ENCODE measurements at regions not wholly inside any gene's neighbourhood (a gene's known extent, or its start where the extent isn't known, plus 50 kb on each side); places are given as distances from the start of the nearest gene placed in this dataset.
"Not testable (repeated sequence)": the region's sequence is repeated elsewhere in the genome, so short reads cannot be mapped to it uniquely, and the experiment has no call there.

- DNase-seq: no peak
Measured at GRCh38 chr7:106522696-106523095, 138.3 kb downstream of the CCDC71L start.

DNA sequence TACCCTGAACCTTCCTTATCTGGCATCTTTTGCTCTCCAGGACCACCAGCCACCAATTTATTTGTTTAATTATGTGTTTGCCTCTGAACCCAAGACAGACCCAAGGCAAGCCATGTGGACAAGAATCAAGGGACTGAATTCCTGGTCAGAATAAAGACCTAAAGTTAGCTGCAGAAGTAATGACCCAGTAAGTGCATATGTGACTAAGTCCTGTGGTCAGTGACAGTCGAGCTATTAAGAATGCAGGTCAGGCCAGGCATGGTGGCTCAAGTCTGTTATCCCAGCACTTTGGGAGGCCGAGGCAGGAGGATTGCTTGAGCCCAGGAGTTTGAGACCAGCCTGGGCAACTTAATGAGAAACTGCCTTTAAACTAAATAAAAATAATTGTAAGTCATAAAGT is 139.4 kb downstream of the CCDC71L start:
- DNase-seq: no peak

GRCh38 chr7:106520962-106521514 is 139.9 kb downstream of the CCDC71L start:
- peak; percentile 18 for DNase-seq

GRCh38 chr7:106518967-106519366 is 142.0 kb downstream of the CCDC71L start:
- no peak for DNase-seq

GRCh38 chr7:106518239-106518638 is 142.7 kb downstream of the CCDC71L start:
- no peak for DNase-seq

DNA sequence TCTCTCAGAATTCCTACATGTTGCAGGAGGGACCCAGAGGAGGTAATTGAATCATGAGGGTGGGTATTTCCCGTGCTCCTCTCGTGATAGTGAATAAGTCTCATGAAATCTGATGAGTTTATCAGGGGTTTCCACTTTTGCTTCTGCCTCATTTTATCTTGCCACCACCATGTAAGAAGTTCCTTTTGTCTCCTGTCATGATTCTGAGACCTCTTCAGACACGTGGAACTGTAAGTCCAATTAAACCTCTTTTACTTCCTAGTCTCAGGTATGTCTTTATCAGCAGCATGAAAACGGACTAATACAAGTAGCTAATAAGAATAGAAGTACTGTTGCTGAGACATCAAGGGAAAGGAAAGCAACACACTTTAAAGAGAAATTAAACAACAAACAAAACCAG is 143.4 kb downstream of the CCDC71L start:
- no peak for DNase-seq

DNA sequence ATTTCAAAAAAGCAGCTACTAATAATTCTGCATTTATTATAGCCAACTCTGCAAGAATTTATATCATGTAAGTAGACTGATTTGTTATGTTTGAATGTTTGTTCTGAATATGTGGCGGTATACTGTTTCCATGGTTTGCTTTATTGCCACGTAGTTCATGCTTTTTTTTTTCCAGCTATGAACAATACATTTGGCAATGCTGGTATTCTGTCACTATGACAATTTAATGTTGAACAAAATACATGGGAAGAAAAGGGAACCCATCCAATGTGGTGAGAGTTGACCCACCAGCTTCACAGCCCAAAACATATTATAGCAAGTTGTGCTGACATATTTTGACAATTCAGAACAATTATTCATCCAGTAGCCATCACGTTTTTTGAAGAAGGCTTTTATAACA is 145.6 kb downstream of the CCDC71L start:
- DNase-seq: no peak

- DNase-seq: no peak
Measured at GRCh38 chr7:106514881-106515280, 146.1 kb downstream of the CCDC71L start.

DNA sequence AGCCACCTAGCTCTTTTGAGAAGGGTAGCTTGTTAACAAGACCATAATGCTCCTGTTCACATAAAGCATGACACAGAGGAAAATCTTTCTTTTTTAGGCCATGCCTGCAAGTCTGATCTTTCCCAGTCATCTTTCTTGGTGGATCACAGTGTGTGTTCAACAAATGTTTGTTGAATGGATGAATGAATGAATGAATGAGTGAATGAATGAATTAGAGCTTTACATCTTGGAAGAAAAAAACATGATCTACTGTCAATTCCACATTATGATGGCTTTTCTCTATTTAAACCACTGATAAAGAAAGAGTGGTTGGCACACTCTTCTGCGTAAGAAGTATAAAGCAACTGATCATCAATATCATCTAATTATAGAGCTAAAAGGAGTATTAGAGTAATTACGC is 148.7 kb downstream of the CCDC71L start:
- no peak for DNase-seq

DNA sequence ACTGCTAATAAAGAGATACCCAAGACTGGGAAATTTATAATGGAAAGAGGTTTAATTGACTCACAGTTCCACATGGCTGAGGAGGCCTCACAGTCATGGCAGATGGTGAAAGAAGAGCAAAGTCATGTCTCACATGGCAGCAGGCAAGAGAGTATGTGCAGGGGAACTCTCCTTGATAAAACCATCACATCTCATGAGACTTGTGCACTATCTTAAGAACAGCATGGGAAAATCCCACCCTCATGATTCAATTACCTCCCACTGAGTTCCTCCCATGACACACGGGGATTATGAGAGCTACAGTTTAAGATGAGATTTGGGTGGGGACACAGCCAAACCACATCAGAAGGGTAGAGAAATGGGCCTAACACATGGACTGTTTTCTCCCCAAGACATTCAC is 156.3 kb downstream of the CCDC71L start:
- DNase-seq: no peak

- no peak for DNase-seq
Measured at GRCh38 chr7:106504207-106504606, 156.8 kb downstream of the CCDC71L start.

- no peak for DNase-seq
Measured at GRCh38 chr7:106503626-106504025, 157.3 kb downstream of the CCDC71L start.

DNA sequence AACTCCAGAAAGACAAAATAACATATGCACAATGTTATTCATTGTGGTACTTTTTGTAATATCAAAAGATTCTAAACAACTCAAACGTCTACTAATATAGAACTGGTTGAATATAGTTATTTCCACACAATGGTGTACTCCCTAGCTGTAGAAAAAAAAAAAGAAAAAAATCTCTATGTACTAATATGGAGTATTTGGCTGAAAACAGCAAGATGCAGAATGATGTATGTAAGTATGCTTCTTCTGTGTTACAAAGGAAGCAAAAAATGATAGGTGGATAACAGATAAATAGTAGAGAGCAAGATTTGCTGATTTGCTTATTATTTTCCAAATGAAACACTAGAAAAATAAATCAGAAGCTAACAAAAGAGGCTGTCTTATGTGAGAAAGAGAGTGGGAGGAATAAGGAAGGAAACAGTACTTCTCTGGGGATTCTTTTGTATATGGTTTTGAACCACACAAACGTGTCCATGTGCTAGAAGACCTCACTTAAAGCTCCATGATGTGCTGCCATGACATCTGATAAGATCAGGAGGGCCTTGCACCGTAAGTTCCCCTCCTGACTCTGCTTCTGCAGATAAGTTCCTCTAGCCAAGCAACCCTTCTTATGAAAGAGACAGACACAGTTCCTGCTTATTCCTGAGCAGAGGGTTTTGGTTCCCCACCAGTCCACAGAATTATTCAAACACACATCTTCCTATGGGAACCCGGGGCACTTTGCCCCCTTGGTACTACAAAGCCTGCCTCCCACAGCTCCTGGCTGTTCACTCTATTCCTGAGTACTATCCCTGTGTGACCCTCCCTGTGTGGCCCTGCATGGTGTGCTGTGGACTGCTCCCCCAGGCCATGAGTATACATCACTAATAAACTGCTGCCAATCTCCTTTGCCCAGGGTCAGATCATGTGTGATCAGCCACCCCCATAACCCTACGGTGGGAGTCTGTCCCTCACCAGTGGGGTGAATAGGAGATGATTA is 159.1 kb downstream of the CCDC71L start:
- no peak for DNase-seq

GRCh38 chr7:106499897-106500296 is 161.1 kb downstream of the CCDC71L start:
- DNase-seq: no peak

GRCh38 chr7:106498005-106498404 is 163.0 kb downstream of the CCDC71L start:
- DNase-seq: not testable (repeated sequence)

- peak; percentile 74 for DNase-seq
Measured at GRCh38 chr7:106493041-106493731, 167.8 kb downstream of the CCDC71L start.

DNA sequence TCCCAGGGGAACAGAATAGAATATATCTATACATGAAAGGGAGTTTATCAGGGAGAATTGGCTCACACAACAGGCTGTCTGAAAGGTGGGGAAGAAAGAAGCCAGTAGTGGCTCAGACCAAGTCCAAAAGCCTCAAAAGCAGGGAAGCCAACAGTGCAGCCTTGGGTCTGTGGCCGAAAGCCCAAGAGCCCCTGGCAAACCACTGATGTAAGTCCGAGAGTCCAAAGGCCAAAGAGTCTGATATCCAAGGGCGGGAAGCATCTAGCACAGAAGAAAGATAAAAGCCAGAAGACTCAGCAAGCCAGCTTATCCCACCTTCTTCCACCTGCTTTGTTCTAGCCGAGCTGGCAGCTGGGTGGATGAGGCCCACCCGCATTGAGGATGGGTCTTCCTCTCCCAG is 172.5 kb downstream of the CCDC71L start:
- DNase-seq: no peak

DNA sequence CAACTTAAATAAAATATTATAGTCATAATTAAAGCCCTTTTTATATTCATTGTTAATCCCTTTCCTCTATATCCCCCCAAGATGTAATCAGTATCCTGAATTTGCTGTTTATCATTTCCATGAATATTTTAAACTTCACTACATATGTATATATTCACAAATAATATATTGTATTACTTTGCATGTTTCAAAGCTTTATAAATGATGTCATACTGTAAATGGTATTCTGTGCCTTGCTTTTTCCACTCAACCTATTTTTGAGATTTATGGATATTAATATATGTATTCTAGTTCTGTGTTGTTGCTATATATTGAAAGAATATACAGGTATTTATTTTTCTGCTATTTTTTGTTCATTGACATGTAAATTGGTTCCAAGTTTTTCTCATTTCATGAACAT is 173.1 kb downstream of the CCDC71L start:
- no peak for DNase-seq

- no peak for DNase-seq
Measured at GRCh38 chr7:106486331-106486730, 174.6 kb downstream of the CCDC71L start.

DNA sequence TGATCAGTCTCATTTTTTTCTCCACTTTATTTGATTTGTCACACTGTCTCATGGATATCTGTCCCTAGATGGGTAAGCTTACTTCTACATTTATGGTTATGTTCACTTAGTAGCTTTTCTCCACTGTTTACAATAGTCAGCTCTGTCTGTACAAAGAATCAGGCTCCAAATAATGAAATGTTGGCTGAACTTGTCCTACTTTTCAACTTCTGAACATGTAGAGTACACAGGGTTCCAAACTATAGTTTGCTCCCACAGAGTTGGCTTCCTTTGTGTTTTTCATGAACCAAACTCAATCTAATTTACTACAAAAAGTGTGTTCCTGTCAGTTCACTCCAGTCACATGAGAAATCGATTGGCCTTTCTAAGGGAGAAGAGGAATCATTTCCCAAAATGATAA is 175.0 kb downstream of the CCDC71L start:
- no peak for DNase-seq

- no peak for DNase-seq
Measured at GRCh38 chr7:106485031-106485551, 175.9 kb downstream of the CCDC71L start.

DNA sequence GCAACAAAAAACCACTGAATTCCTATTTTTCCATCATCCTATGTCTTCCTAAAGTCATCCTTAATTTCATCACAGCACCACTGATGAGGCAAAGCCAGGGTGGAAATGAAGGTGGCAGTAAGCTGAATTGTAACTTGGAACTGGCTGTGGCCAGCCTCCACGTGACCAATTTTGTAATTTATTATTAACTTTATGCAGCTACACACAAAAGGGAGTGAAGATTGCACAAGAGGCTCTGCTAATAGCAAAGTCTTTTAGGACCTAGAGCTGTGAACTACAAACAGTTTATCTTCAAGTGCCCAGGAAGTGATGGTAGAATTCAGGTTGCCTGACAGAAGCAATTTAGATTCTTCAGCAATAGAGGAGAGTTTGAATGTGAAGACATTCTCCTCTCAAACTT is 176.4 kb downstream of the CCDC71L start:
- peak; percentile 26 for DNase-seq

GRCh38 chr7:106482091-106482490 is 178.9 kb downstream of the CCDC71L start:
- DNase-seq: no peak

- no peak for DNase-seq
Measured at GRCh38 chr7:106480616-106481031, 180.3 kb downstream of the CCDC71L start.

Data from DMS53 (cell line).